Neural progenitor cell (in vitro differentiated cells): ENCODE measurements at regions not wholly inside any gene's neighbourhood (a gene's known extent, or its start where the extent isn't known, plus 50 kb on each side); places are given as distances from the start of the nearest gene placed in this dataset.

Experiments
- CTCF ChIP-seq: fragments of 200-600 bp; sonication (generic); IDR thresholded peaks from 2 replicates; pipeline ENCODE4 v1.5.1; 2017; ENCODE audit warnings: antibody characterized with exemption, mild to moderate bottlenecking
- EZH2phosphoT487 ChIP-seq: fragments of 200-600 bp; sonication (generic); IDR thresholded peaks from 2 replicates; pipeline ENCODE4 v1.6.1; 2017; ENCODE audit warnings: antibody characterized with exemption

- TF ChIP-seq CTCF (no peak), EZH2phosphoT487 (no peak)
These were observed 454.2 kb downstream of the AEBP2 start for GRCh38 chr12:19893514-19893913.
